Mucosa of descending colon (tissue), 3 donors: ENCODE measurements at regions not wholly inside any gene's neighbourhood (a gene's known extent, or its start where the extent isn't known, plus 50 kb on each side); places are given as distances from the start of the nearest gene placed in this dataset.

Experiments used
- ATAC-seq: fragments of 200-7000 bp; cut with Tn5 transposase; one replicate; pipeline ENCODE4 v1.9.1; 2020; ENCODE audit warnings: mild to moderate bottlenecking, moderate library complexity
- DNase-seq, 3 donors: peaks; one replicate each; pipeline ENCODE4 v3.0.0-alpha.2; 2020
- H3K36me3 ChIP-seq: fragments of 200-600 bp; one replicate; pipeline ENCODE4 v1.8.0; 2021; ENCODE audit warnings: low read depth, mild to moderate bottlenecking
- H3K4me1 ChIP-seq: fragments of 200-600 bp; one replicate; pipeline ENCODE4 v1.8.0; 2021; ENCODE audit warnings: low read depth, mild to moderate bottlenecking
- H3K4me3 ChIP-seq: fragments of 200-600 bp; one replicate; pipeline ENCODE4 v1.8.0; 2021; ENCODE audit warnings: mild to moderate bottlenecking
- H3K9me3 ChIP-seq: fragments of 200-600 bp; one replicate; pipeline ENCODE4 v1.8.0; 2021; ENCODE audit warnings: mild to moderate bottlenecking
- CTCF ChIP-seq: fragments of 200-600 bp; IDR thresholded peaks from one replicate; pipeline ENCODE4 v1.8.0; 2022; ENCODE audit warnings: antibody characterized with exemption, mild to moderate bottlenecking
- intact Hi-C, 2 donors: fragments of 100-400 bp; cut with DNase I in 1 of 2; cut with micrococcal nuclease in 1 of 2; formaldehyde crosslinking; loops; one replicate each; pipeline versions ENCODE4 v1.11.0 to v1.11.1; 2022; cut with DNase I, micrococcal nuclease
- donor health status: DM: no; HTN: no; CAD: no; lungs with moderate emphysema.
- donor health status: DM: no; HTN: no; CAD: no.
- donor health status: DM: no; HTN: yes; CAD: no.

- DNase-seq = no peak
- no peaks in the 10 kb centered on the region for H3K36me3 ChIP-seq
- intact Hi-C loops = no loop called here
These were observed 1717.9 kb downstream of the EFNA5 start for GRCh38 chr5:105952875-105953274.

GRCh38 chr5:105947461-105947860 is 1723.3 kb downstream of the EFNA5 start:
- ATAC-seq = no peak
- H3K9me3 ChIP-seq = no peaks in the 10 kb centered on the region

More at GRCh38 chr5:105952875-105953274, 1717.9 kb downstream of the EFNA5 start:
- H3K4me1 ChIP-seq = no peaks in the 10 kb centered on the region
- no peak overlapping the region for H3K4me3 ChIP-seq
- TF ChIP-seq CTCF = no peak
- ATAC-seq = no peak
- no peaks in the 10 kb centered on the region for H3K9me3 ChIP-seq

GRCh38 chr5:105945203-105945972 is 1725.3 kb downstream of the EFNA5 start:
- Histone ChIP-seq H3K4me3 (no peak overlapping the region), H3K36me3 (no peaks in the 10 kb centered on the region), H3K4me1 (no peaks in the 10 kb centered on the region), H3K9me3 (no peaks in the 10 kb centered on the region)
- ATAC-seq (no peak), DNase-seq (no peak)
- TF ChIP-seq CTCF = no peak
- intact Hi-C loops = no loop called here

More at GRCh38 chr5:105947461-105947860, 1723.3 kb downstream of the EFNA5 start:
- no peak for TF ChIP-seq CTCF
- Histone ChIP-seq H3K4me1 (no peaks in the 10 kb centered on the region), H3K36me3 (no peaks in the 10 kb centered on the region), H3K4me3 (no peak overlapping the region)
- intact Hi-C loops = no loop called here
- DNase-seq = no peak

- ATAC-seq = no peak
- Histone ChIP-seq H3K4me3 (no peak overlapping the region), H3K4me1 (no peaks in the 10 kb centered on the region), H3K9me3 (no peaks in the 10 kb centered on the region), H3K36me3 (no peaks in the 10 kb centered on the region)
- no peak for TF ChIP-seq CTCF
- DNase-seq = no peak
- intact Hi-C loops = no loop called here
These were observed 1730.6 kb downstream of the EFNA5 start for GRCh38 chr5:105940181-105940580.

DNA sequence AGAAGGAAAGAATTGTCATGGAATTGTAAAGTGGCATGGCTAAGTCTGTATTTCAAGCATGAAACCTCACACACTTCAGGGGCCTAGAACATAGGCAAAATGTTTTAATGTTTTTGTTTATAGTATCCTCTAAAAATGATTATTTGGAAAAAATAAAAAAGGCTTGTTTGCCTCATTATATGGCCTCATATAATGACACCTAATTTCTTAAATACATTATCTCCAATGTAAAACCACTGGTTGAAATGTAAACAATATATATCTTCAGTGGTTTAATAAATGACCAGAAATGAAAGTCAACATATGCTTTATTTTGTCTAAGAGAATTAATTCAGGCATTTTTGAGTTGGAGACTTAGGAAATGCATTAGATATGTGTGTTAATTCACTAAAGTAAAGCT is 1736.6 kb downstream of the EFNA5 start:
- no peaks in the 10 kb centered on the region for H3K4me1 ChIP-seq
- no peak for TF ChIP-seq CTCF
- DNase-seq = no peak
- no peaks in the 10 kb centered on the region for H3K36me3 ChIP-seq
- ATAC-seq = no peak
- intact Hi-C loops = no loop called here
- no peak overlapping the region for H3K4me3 ChIP-seq
- H3K9me3 ChIP-seq = no peaks in the 10 kb centered on the region
